ENCODE measurements at regions not wholly inside any gene's neighbourhood (a gene's known extent, or its start where the extent isn't known, plus 50 kb on each side); places are given as distances from the start of the nearest gene placed in this dataset.

GRCh38 chr7:116354171-116354545, 143.8 kb downstream of the TES start:
- TF ChIP-seq CTCF (IDR thresholded peaks at IDR 0.05) (no peak), TCF7L2 (IDR thresholded peaks at IDR 0.05; ENCODE audit: low read depth, low read length) (no peak), REST (IDR thresholded peaks at IDR 0.05; ENCODE audit: insufficient read depth in 1 of 2, low read depth in 2 of 2, low read length in 1 of 2) (no peak), POLR2AphosphoS5 (IDR thresholded peaks at IDR 0.05; ENCODE audit: low read depth, low read length) (0 out of 2 replicates have a peak, but pooled peaks have one; percentile 15), SIN3A (IDR thresholded peaks at IDR 0.05; ENCODE audit: borderline replicate concordance, insufficient read depth, low read depth, low read length) (no peak)
